CD4-positive, alpha-beta T cell treated with Interleukin-2 at 100 ng/mL for 4 hours (primary cell): ENCODE measurements at regions not wholly inside any gene's neighbourhood (a gene's known extent, or its start where the extent isn't known, plus 50 kb on each side); places are given as distances from the start of the nearest gene placed in this dataset.

ENCODE experiments used
- DNase-seq: peaks from one replicate; pipeline ENCODE4 v3.0.0-alpha.2; 2020; ENCODE audit warnings: low spot score

- no peak for DNase-seq
Measured at GRCh38 chr16:51430716-51431369, 279.8 kb upstream of the SALL1 start.

GRCh38 chr16:51429041-51429440 lies 278.0 kb upstream of the SALL1 start:
- no peak for DNase-seq

GRCh38 chr16:51427085-51427484 lies 276.0 kb upstream of the SALL1 start:
- DNase-seq = no peak

GRCh38 chr16:51426276-51426675 lies 275.2 kb upstream of the SALL1 start:
- DNase-seq = no peak

GRCh38 chr16:51420247-51420646 lies 269.2 kb upstream of the SALL1 start:
- no peak for DNase-seq

GRCh38 chr16:51419768-51420167 lies 268.7 kb upstream of the SALL1 start:
- DNase-seq = no peak

- DNase-seq = no peak
Measured at GRCh38 chr16:51418258-51418657, 267.2 kb upstream of the SALL1 start.

- no peak for DNase-seq
Measured at GRCh38 chr16:51416926-51417325, 265.9 kb upstream of the SALL1 start.

- no peak for DNase-seq
Measured at GRCh38 chr16:51410125-51410524, 259.1 kb upstream of the SALL1 start.

- no peak for DNase-seq
Measured at GRCh38 chr16:51409001-51409675, 258.1 kb upstream of the SALL1 start.

- DNase-seq = no peak
Measured at GRCh38 chr16:51408357-51408756, 257.3 kb upstream of the SALL1 start.

GRCh38 chr16:51407921-51408320 lies 256.9 kb upstream of the SALL1 start:
- no peak for DNase-seq

GRCh38 chr16:51407199-51407598 lies 256.1 kb upstream of the SALL1 start:
- no peak for DNase-seq

- no peak for DNase-seq
Measured at GRCh38 chr16:51405361-51405760, 254.3 kb upstream of the SALL1 start.

GRCh38 chr16:51404386-51404785 lies 253.3 kb upstream of the SALL1 start:
- no peak for DNase-seq

GRCh38 chr16:51402785-51403184 lies 251.7 kb upstream of the SALL1 start:
- no peak for DNase-seq

- no peak for DNase-seq
Measured at GRCh38 chr16:51402298-51402697, 251.2 kb upstream of the SALL1 start.

- no peak for DNase-seq
Measured at GRCh38 chr16:51401673-51402072, 250.6 kb upstream of the SALL1 start.

- DNase-seq = no peak
Measured at GRCh38 chr16:51399908-51400670, 249.0 kb upstream of the SALL1 start.

GRCh38 chr16:51394421-51394820 lies 243.4 kb upstream of the SALL1 start:
- DNase-seq = no peak

GRCh38 chr16:51393381-51394005 lies 242.4 kb upstream of the SALL1 start:
- no peak for DNase-seq

GRCh38 chr16:51392521-51393187 lies 241.6 kb upstream of the SALL1 start:
- DNase-seq = no peak
